ENCODE measurements at regions not wholly inside any gene's neighbourhood (a gene's known extent, or its start where the extent isn't known, plus 50 kb on each side); places are given as distances from the start of the nearest gene placed in this dataset.
"Not testable (repeated sequence)": the region's sequence is repeated elsewhere in the genome, so short reads cannot be mapped to it uniquely, and the experiment has no call there.

GRCh38 chr9:124121725-124122124 lies 110.2 kb downstream of the LHX2 start:
- no peak overlapping the region for H3K27ac ChIP-seq (replicated peaks in 1 of 4)
- no peaks in the 10 kb centered on the region for H3K4me1 ChIP-seq
- peaks cover 0 to 34% (median 0%) of the 10 kb centered on the region in 4 donors for H3K27me3 ChIP-seq
- 89% methylated on average over 1 of the region's 1 CpG for WGBS
- H3K9me3 ChIP-seq = peaks cover 0 to 22% (median 20%) of the 10 kb centered on the region in 4 donors
- intact Hi-C loops (cut with DNase I) = no loop called here
- no peak overlapping the region for H3K4me3 ChIP-seq
- DNase-seq (ENCODE audit: extremely low spot score) = no peak
- no peaks in the 10 kb centered on the region for H3K36me3 ChIP-seq
- TF ChIP-seq, protein P1, sequence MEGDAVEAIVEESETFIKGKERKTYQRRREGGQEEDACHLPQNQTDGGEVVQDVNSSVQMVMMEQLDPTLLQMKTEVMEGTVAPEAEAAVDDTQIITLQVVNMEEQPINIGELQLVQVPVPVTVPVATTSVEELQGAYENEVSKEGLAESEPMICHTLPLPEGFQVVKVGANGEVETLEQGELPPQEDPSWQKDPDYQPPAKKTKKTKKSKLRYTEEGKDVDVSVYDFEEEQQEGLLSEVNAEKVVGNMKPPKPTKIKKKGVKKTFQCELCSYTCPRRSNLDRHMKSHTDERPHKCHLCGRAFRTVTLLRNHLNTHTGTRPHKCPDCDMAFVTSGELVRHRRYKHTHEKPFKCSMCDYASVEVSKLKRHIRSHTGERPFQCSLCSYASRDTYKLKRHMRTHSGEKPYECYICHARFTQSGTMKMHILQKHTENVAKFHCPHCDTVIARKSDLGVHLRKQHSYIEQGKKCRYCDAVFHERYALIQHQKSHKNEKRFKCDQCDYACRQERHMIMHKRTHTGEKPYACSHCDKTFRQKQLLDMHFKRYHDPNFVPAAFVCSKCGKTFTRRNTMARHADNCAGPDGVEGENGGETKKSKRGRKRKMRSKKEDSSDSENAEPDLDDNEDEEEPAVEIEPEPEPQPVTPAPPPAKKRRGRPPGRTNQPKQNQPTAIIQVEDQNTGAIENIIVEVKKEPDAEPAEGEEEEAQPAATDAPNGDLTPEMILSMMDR (IDR thresholded peaks at IDR 0.05) = no peak
- TF ChIP-seq POLR2A (IDR thresholded peaks at IDR 0.05; ENCODE audit: low read depth) = no peak
- TF ChIP-seq POLR2AphosphoS5 (IDR thresholded peaks at IDR 0.05) = no peak
- TF ChIP-seq EP300 (IDR thresholded peaks at IDR 0.05) = no peak

GRCh38 chr9:124122321-124122720 lies 110.8 kb downstream of the LHX2 start:
- no peak overlapping the region for H3K27ac ChIP-seq (replicated peaks in 1 of 4)
- no peak for TF ChIP-seq EP300 (IDR thresholded peaks at IDR 0.05)
- TF ChIP-seq, protein P1 (IDR thresholded peaks at IDR 0.05) = no peak
- no peak for TF ChIP-seq POLR2A (IDR thresholded peaks at IDR 0.05; ENCODE audit: low read depth)
- no peak for TF ChIP-seq POLR2AphosphoS5 (IDR thresholded peaks at IDR 0.05)
- DNase-seq (ENCODE audit: extremely low spot score) = no peak
- no peaks in the 10 kb centered on the region for H3K36me3 ChIP-seq
- H3K4me3 ChIP-seq = no peak overlapping the region
- 44% methylated on average over 1 of the region's 1 CpG for WGBS
- peaks cover 0 to 39% (median 0%) of the 10 kb centered on the region in 4 donors for H3K27me3 ChIP-seq
- intact Hi-C loops (cut with DNase I) = no loop called here
- H3K9me3 ChIP-seq = peaks cover 0 to 16% (median 14%) of the 10 kb centered on the region in 4 donors
- H3K4me1 ChIP-seq = no peaks in the 10 kb centered on the region

- intact Hi-C loops (cut with DNase I) = no loop called here
- Histone ChIP-seq H3K27me3 (peaks cover 0 to 33% (median 0%) of the 10 kb centered on the region in 4 donors), H3K9me3 (peaks cover 0 to 14% (median 12%) of the 10 kb centered on the region in 4 donors), H3K4me1 (no peaks in the 10 kb centered on the region), H3K4me3 (no peak overlapping the region), H3K36me3 (no peaks in the 10 kb centered on the region), H3K27ac (replicated peaks in 1 of 4) (no peak overlapping the region)
- 42% methylated on average over 3 of the region's 3 CpGs for WGBS
- no peak for TF ChIP-seq POLR2AphosphoS5 (IDR thresholded peaks at IDR 0.05)
- TF ChIP-seq, protein P1 (IDR thresholded peaks at IDR 0.05) = no peak
- no peak for TF ChIP-seq EP300 (IDR thresholded peaks at IDR 0.05)
- TF ChIP-seq POLR2A (IDR thresholded peaks at IDR 0.05; ENCODE audit: low read depth) = no peak
- no peak for DNase-seq (ENCODE audit: extremely low spot score)
Observed at GRCh38 chr9:124122813-124123462, 111.4 kb downstream of the LHX2 start.

- DNase-seq (ENCODE audit: extremely low spot score); H3K4me3 ChIP-seq; H3K4me1 ChIP-seq; H3K36me3 ChIP-seq; H3K27ac ChIP-seq (replicated peaks in 1 of 4); intact Hi-C loops (cut with DNase I): not testable (repeated sequence)
- 75% methylated on average over 1 of the region's 1 CpG for WGBS
- H3K9me3 ChIP-seq = peaks cover 0 to 14% (median 12%) of the 10 kb centered on the region in 4 donors
- H3K27me3 ChIP-seq = peaks cover 0 to 32% (median 0%) of the 10 kb centered on the region in 4 donors
Observed at GRCh38 chr9:124123621-124124020, 112.1 kb downstream of the LHX2 start.

- no peaks in the 10 kb centered on the region for H3K4me1 ChIP-seq
- H3K4me3 ChIP-seq = no peak overlapping the region
- TF ChIP-seq POLR2A (IDR thresholded peaks at IDR 0.05; ENCODE audit: low read depth) (no peak), EP300 (IDR thresholded peaks at IDR 0.05) (no peak)
- peaks cover 0 to 14% (median 12%) of the 10 kb centered on the region in 4 donors for H3K9me3 ChIP-seq
- H3K27me3 ChIP-seq = peaks cover 0 to 25% (median 0%) of the 10 kb centered on the region in 4 donors
- no peaks in the 10 kb centered on the region for H3K36me3 ChIP-seq
- DNase-seq (ENCODE audit: extremely low spot score) = no peak
- intact Hi-C loops (cut with DNase I) = loop anchor here (5.0 kb wide), 1 partner anchor 412 kb away; no protein-coding TSS in a partner anchor
- WGBS = 75% methylated on average over 16 of the region's 19 CpGs
- H3K27ac ChIP-seq (replicated peaks in 1 of 4) = no peak overlapping the region
Observed at GRCh38 chr9:124124729-124125650, 113.4 kb downstream of the LHX2 start.
